ENCODE measurements at regions not wholly inside any gene's neighbourhood (a gene's known extent, or its start where the extent isn't known, plus 50 kb on each side); places are given as distances from the start of the nearest gene placed in this dataset.

- no peaks in the 10 kb centered on the region for H3K27me3 ChIP-seq (ENCODE audit: low read length)
- DNase-seq (peak; percentile 83), ATAC-seq (peak; percentile 44)
- peaks cover 47% of the 10 kb centered on the region for H3K4me1 ChIP-seq (ENCODE audit: insufficient read depth, low read length)
- no TSS peak for BruUV-seq (replicated peaks)
- no peaks in the 10 kb centered on the region for H3K9me2 ChIP-seq (replicated peaks; ENCODE audit: low read length)
- H3K27ac ChIP-seq (ENCODE audit: low read length): peak overlapping the region; percentile 40
- intact Hi-C loops (cut with micrococcal nuclease): loop anchor here (1.0 to 10.0 kb wide), 7 partner anchors 61 to 681 kb away; partner anchors contain the start of gene PLK2
- H3K36me3 ChIP-seq (ENCODE audit: low read depth, low read length): no peaks in the 10 kb centered on the region
- POLR2A ChIA-PET (ENCODE audit: unreplicated experiment): interaction anchor here (0.6 kb wide), 1 partner anchor 407 kb away, joined by 5 read pairs; no protein-coding TSS in a partner anchor
- H4K20me1 ChIP-seq (ENCODE audit: low read length): no peaks in the 10 kb centered on the region
- CTCF ChIA-PET: interaction anchor here (0.5 to 1.3 kb wide), 11 partner anchors 29 to 1112 kb away, joined by 3 to 17 read pairs (median 4); no protein-coding TSS in a partner anchor
- no peak overlapping the region for H3K9ac ChIP-seq (ENCODE audit: low read length)
- H3K79me2 ChIP-seq (ENCODE audit: low read length): no peaks in the 10 kb centered on the region
- H3F3A ChIP-seq (ENCODE audit: low read length, unreplicated experiment): no peaks in the 10 kb centered on the region
- H3K4me3 ChIP-seq (ENCODE audit: low read length): no peak overlapping the region
- no peak overlapping the region for H3K4me2 ChIP-seq (ENCODE audit: low read length)
- H3K9me3 ChIP-seq (ENCODE audit: low read length): no peaks in the 10 kb centered on the region
- no peak overlapping the region for H2AFZ ChIP-seq (ENCODE audit: low read length)
- TF ChIP-seq EZH2 (IDR thresholded peaks at IDR 0.05; ENCODE audit: low read length, unreplicated experiment) (no peak), EZH2phosphoT487 (IDR thresholded peaks at IDR 0.05; ENCODE audit: borderline replicate concordance, low read length) (no peak)
- TF ChIP-seq, protein P1, sequence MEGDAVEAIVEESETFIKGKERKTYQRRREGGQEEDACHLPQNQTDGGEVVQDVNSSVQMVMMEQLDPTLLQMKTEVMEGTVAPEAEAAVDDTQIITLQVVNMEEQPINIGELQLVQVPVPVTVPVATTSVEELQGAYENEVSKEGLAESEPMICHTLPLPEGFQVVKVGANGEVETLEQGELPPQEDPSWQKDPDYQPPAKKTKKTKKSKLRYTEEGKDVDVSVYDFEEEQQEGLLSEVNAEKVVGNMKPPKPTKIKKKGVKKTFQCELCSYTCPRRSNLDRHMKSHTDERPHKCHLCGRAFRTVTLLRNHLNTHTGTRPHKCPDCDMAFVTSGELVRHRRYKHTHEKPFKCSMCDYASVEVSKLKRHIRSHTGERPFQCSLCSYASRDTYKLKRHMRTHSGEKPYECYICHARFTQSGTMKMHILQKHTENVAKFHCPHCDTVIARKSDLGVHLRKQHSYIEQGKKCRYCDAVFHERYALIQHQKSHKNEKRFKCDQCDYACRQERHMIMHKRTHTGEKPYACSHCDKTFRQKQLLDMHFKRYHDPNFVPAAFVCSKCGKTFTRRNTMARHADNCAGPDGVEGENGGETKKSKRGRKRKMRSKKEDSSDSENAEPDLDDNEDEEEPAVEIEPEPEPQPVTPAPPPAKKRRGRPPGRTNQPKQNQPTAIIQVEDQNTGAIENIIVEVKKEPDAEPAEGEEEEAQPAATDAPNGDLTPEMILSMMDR (conservative IDR thresholded peaks at IDR 0.05; ENCODE audit: low read depth, low read length): peak; percentile 71
These were observed 297.0 kb upstream of the ACTBL2 start for GRCh38 chr5:57779383-57780223.

DNA sequence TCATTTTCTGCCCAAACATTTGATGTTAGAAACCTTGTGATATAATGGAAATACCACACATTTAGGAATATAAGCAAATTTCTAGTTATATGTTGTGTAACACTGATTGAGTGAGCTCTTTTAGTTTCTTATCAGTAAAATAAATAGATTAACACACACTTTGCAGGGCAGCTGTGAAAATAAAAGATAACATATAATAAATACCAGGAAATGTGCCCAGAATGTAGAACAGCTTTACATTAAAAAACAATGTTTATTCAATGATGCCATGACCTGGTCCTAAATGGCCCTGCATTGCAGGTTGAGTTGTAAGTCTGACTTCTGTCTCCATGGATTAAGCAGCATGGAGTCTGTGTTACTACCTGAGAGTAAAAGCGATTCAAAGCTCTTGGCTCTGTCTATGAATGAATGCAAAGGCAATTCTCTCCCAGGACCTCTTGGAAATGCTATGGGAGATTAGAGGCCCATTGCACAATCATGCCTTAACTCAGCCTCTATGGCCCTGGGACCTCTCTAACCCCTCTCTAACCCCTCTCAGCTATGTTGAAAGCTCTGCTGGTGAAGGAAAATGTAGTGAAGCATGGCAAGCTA, 296.0 kb upstream of the ACTBL2 start:
- H3K9me3 ChIP-seq (ENCODE audit: low read length): no peaks in the 10 kb centered on the region
- H3K4me3 ChIP-seq (ENCODE audit: low read length): no peak overlapping the region
- ChIA-PET POLR2A (ENCODE audit: unreplicated experiment) (interaction anchor here (0.6 kb wide), 1 partner anchor 285 kb away, joined by 4 read pairs; no protein-coding TSS in a partner anchor), CTCF (interaction anchor here (0.5 to 1.3 kb wide), 6 partner anchors 30 to 1113 kb away, joined by 3 to 17 read pairs (median 3); no protein-coding TSS in a partner anchor)
- peak overlapping the region; percentile 21; the same call in 1 of the 2 replicates for H3K27ac ChIP-seq (ENCODE audit: low read length)
- DNase-seq: no peak
- H3K9ac ChIP-seq (ENCODE audit: low read length): no peak overlapping the region
- no peaks in the 10 kb centered on the region for H4K20me1 ChIP-seq (ENCODE audit: low read length)
- no peak overlapping the region for H3K4me2 ChIP-seq (ENCODE audit: low read length)
- BruUV-seq (replicated peaks): no TSS peak
- peaks cover 47% of the 10 kb centered on the region for H3K4me1 ChIP-seq (ENCODE audit: insufficient read depth, low read length)
- no peaks in the 10 kb centered on the region for H3F3A ChIP-seq (ENCODE audit: low read length, unreplicated experiment)
- TF ChIP-seq EZH2 (IDR thresholded peaks at IDR 0.05; ENCODE audit: low read length, unreplicated experiment): no peak
- TF ChIP-seq EZH2phosphoT487 (IDR thresholded peaks at IDR 0.05; ENCODE audit: borderline replicate concordance, low read length): no peak
- TF ChIP-seq, protein P1 (conservative IDR thresholded peaks at IDR 0.05; ENCODE audit: low read depth, low read length): no peak
- intact Hi-C loops (cut with micrococcal nuclease): loop anchor here (1.0 to 10.0 kb wide), 7 partner anchors 62 to 682 kb away; partner anchors contain the start of gene PLK2
- no peaks in the 10 kb centered on the region for H3K9me2 ChIP-seq (replicated peaks; ENCODE audit: low read length)
- no peaks in the 10 kb centered on the region for H3K36me3 ChIP-seq (ENCODE audit: low read depth, low read length)
- no peaks in the 10 kb centered on the region for H3K27me3 ChIP-seq (ENCODE audit: low read length)
- H3K79me2 ChIP-seq (ENCODE audit: low read length): no peaks in the 10 kb centered on the region
- no peak overlapping the region for H2AFZ ChIP-seq (ENCODE audit: low read length)
- no peak for ATAC-seq

Data from PC-3 (cell line).